OCI-LY3 (cell line): ENCODE measurements at regions not wholly inside any gene's neighbourhood (a gene's known extent, or its start where the extent isn't known, plus 50 kb on each side); places are given as distances from the start of the nearest gene placed in this dataset.

Experiments
- EZH2phosphoT487 ChIP-seq: fragments of 200-600 bp; shearing (Covaris generic); IDR thresholded peaks from 2 replicates; pipeline ENCODE4 v1.6.1; 2018; ENCODE audit warnings: antibody characterized with exemption, mixed run types, low read depth
- TF ChIP-seq, protein P1 (sequence below): fragments of 200-600, 300-600 bp; sonication (generic); IDR thresholded peaks from 2 replicates; pipeline ENCODE4 v1.5.1; 2014; ENCODE audit warnings: antibody characterized with exemption, low read length, low read depth

DNA sequence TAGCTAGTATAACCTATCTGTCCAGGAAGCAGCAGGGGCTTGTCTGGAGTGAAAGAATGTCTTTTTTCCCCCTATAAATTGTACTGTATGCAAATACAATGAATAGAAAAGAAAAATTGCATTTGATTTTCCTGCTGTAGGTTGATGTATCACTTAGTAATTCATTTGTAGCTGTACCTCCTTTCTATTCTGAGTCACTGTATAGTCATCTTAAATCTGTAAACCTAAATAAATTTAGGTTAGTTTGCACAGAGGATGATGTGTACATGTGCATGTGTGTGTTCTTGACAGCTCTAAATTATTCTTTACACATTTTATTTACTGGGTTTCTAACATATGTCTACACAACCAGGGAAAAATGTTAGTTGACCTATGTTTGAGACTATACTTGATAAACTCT is 478.7 kb upstream of the CNTNAP5 start:
- TF ChIP-seq, protein P1, sequence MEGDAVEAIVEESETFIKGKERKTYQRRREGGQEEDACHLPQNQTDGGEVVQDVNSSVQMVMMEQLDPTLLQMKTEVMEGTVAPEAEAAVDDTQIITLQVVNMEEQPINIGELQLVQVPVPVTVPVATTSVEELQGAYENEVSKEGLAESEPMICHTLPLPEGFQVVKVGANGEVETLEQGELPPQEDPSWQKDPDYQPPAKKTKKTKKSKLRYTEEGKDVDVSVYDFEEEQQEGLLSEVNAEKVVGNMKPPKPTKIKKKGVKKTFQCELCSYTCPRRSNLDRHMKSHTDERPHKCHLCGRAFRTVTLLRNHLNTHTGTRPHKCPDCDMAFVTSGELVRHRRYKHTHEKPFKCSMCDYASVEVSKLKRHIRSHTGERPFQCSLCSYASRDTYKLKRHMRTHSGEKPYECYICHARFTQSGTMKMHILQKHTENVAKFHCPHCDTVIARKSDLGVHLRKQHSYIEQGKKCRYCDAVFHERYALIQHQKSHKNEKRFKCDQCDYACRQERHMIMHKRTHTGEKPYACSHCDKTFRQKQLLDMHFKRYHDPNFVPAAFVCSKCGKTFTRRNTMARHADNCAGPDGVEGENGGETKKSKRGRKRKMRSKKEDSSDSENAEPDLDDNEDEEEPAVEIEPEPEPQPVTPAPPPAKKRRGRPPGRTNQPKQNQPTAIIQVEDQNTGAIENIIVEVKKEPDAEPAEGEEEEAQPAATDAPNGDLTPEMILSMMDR, result no peak
- no peak for TF ChIP-seq EZH2phosphoT487
